Left renal cortex interstitium (tissue), 4 donors: ENCODE measurements at regions not wholly inside any gene's neighbourhood (a gene's known extent, or its start where the extent isn't known, plus 50 kb on each side); places are given as distances from the start of the nearest gene placed in this dataset.

Source experiments
- DNase-seq, 4 donors: peaks; one replicate each; pipeline ENCODE4 v3.0.0-alpha.2; 2013; ENCODE audit warnings: low read depth in 4 of 4, low spot score in 2 of 4, missing footprints in 1 of 4

GRCh38 chr1:218123968-218124367 lies 161.1 kb upstream of the RRP15 start:
- DNase-seq, result no peak

DNA sequence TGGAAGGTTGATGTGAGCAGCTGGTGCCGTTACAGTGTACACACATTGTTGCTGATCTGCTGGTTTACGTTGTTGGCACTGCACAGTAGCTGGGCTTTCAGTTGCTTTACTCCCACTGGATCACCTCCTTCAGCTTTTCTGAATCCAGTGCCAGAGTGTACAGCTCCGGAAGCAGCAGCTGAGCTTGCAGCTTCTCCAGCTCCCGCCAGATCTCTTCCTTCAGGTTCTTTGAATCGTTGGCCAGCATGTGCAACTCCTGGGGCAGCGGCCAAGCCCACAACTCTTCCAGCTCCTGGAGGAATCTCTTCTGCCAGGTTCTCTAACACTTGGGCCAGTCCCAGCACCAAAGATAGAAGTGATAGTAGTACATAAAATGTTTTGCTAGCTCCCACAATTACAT lies 149.7 kb upstream of the RRP15 start:
- no peak for DNase-seq

DNA sequence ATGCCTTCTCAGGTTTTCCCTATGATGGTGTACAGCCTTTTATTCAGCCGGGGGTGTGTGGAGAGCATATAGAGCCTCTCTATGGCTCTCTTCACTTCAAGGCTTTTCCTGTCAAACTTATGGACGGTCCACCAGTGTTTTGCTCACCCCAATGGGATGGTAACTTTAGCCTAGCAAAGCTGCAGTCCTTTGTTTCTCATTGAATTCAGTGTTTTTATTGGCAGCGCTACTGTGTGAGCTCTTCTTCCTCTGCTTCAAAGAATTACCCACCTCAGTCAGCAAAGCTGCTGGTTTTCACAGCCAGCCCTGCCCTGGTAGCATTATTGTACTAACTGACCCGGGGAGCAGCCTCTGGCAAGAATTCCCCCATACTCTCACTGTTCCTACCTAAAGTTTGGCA lies 145.3 kb upstream of the RRP15 start:
- DNase-seq, result no peak

DNA sequence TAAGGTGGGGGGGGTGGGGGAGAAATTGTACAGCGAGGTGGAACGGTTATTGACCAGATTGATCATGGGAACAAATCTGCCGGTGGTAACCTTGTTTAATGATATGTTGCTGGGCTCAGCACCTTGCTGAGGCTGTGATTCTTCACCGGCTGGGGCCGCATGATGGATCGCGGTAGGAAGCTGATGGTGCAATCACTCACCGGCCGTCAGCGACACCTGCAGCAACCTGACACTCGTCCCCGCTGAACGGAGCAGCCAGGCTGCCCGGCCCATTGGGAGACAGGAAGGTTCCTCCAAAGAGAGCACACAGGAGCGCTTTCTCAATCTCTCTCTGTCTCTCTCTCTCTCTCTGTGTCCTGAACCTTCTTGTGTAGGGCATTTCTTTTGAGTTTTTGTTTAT lies 128.5 kb upstream of the RRP15 start:
- DNase-seq, result no peak

DNA sequence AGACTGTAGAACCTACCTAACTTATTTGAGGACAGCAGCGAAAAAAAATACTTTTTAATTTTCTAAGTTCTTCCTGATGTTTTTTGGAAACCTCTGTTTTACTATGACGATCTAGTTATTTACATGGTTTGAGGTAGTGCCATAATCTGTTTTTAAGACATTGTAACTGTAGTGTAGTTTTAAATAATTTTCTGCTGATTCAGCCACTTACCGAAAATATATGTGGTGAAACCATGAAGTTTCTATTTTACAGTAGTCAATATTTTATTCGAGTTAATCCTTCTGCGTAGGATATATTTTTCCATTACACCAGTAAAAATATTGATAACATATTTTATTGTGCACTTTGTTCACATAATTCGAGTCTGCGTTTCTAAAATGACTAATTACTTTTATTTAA lies 121.7 kb upstream of the RRP15 start:
- DNase-seq, result no peak

GRCh38 chr1:218164111-218164929 lies 120.8 kb upstream of the RRP15 start:
- DNase-seq, result peak in 2 of 4 donors; percentile 28 to 43

- DNase-seq, result peak in 1 of 4 donors; percentile 26
Observed at GRCh38 chr1:218164930-218165700, 120.0 kb upstream of the RRP15 start.

- DNase-seq, result peak in 1 of 4 donors; percentile 27
Observed at GRCh38 chr1:218165701-218166114, 119.4 kb upstream of the RRP15 start.

- DNase-seq, result no peak
Observed at GRCh38 chr1:218166268-218166945, 118.7 kb upstream of the RRP15 start.

GRCh38 chr1:218171302-218171893 lies 113.7 kb upstream of the RRP15 start:
- no peak for DNase-seq

DNA sequence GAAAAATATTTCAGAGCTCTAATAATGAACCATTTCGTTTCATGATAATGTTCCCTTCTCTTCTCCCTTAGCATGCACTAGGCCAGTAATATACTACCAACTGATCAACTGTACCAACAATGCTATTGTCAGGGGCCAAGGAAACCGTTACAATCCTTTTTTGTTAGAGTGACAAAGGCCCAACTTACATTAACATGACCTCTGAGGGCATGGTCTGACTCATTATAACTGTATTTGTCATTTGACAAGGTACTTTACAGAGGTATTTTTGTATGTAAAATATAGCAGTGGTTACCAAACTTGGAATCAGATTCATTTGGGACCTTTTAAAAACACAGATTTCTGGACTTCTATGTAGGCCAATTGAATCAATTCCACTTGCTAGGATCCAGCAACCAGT lies 102.6 kb upstream of the RRP15 start:
- no peak for DNase-seq

GRCh38 chr1:218200979-218201378 lies 84.1 kb upstream of the RRP15 start:
- no peak for DNase-seq

- no peak for DNase-seq
Observed at GRCh38 chr1:218201601-218202000, 83.5 kb upstream of the RRP15 start.

GRCh38 chr1:218205721-218206120 lies 79.4 kb upstream of the RRP15 start:
- no peak for DNase-seq

GRCh38 chr1:218207194-218207593 lies 77.9 kb upstream of the RRP15 start:
- no peak for DNase-seq

DNA sequence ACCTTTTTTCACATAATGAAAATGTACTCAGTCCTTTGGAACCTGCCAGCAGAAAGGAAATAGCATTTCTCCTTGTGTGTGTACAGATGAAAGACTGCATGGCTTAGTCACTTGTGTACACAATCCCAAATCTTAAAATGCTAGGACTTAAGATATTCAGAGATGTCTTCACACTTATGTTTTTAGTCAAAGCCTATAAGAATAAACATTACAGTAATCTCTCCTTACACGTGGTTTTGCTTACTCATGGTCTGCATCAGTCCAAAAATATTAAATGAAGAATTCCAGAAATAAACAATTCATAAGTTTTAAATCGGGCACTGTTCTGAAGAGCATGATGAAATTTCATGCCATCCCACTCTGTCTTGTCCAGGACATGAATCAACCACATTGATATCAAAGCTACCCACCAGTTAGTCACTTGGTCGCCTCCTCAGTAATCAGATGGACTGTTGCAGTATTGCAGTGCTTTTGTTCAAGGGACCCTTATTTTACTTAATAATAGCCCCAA lies 75.7 kb upstream of the RRP15 start:
- DNase-seq, result no peak

GRCh38 chr1:218211241-218211640 lies 73.9 kb upstream of the RRP15 start:
- DNase-seq, result no peak

DNA sequence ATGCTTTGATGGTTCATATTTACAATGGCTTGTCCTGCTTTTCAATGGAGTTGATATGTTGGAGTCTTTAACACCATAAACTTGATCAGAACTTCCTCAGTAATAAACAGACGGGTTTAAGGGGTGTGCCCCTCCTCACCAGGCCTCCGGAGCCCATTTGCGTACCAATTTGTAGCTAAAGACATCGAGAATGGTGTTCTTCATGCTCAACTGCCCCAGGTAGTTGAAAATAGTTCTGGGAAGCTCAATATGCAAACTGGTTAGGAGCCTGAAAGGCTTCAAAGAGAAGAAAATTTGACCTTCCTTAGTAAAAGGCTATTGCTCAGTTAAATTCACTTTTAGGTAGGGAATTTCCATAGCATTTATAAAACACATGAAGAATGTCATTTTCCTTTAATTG lies 68.1 kb upstream of the RRP15 start:
- DNase-seq, result no peak

DNA sequence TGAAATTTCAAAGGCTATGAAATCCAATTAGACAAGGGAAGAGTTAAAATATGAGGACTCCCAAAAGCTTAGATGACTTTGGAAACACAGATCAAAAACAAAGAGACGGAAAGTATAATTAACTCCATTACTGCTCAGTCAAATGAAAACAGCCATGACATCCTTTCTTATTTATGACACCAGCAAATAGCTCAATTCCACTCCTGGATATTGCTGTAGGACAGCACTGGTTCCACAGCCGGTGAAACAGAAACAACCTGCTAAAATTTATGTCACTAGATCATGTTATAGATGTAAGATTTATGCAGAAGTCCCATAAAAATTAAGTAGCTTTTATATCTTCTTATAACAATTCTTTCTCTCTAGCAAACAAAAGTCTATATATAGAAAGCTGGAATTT lies 65.6 kb upstream of the RRP15 start:
- DNase-seq, result no peak

DNA sequence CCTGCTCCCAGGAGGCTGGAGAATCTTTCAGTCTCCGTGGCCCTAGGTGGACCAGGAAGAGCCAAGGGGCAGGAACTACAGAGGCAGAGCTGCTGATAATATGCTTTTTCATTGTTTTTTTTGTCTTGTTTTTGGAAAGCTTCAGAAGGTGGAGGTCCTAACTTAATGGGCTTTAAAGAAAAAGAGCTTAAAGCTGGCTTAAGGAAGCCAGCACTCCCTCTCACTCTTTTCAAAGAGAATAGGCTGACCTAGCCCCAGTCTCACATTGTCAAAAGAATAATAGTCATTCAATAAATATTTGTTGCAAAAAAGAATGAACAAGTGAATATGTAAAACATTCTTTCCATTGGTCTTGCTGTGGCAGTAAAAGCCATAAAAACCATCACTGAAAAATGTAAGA lies 61.0 kb upstream of the RRP15 start:
- no peak for DNase-seq

GRCh38 chr1:218226005-218226404 lies 59.1 kb upstream of the RRP15 start:
- DNase-seq, result no peak
